GM12878 (cell line): ENCODE measurements at regions not wholly inside any gene's neighbourhood (a gene's known extent, or its start where the extent isn't known, plus 50 kb on each side); places are given as distances from the start of the nearest gene placed in this dataset.

Experiments used
- ATAC-seq: fragments of 200-7000 bp; cut with Tn5 transposase; 3 replicates; pipeline ENCODE4 v1.9.1; 2020; ENCODE audit warnings: mild to moderate bottlenecking, moderate library complexity
- BruUV-seq: library from RNA; stranded (reverse); fragments of 400-500 nt; replicated peaks from 2 replicates; lab custom pipeline; 2021; lab: Mats Ljungman, UMichigan
- CTCF ChIA-PET: fragments of 300-600 bp; sonication (Branson Sonifier 250); formaldehyde crosslinking; extraction: SDS; loops from one replicate; lab custom pipeline; 2021; ENCODE audit warnings: inconsistent platforms; lab: Yijun Ruan, JAX
- POLR2A ChIA-PET: fragments of 350-600 bp; formaldehyde crosslinking; extraction: SDS; loops from one replicate; lab custom pipeline; 2021; ENCODE audit warnings: inconsistent platforms; lab: Charles Lee
- RAD21 ChIA-PET: fragments of 300-600 bp; sonication (Branson Sonifier 250); formaldehyde crosslinking; loops from one replicate; lab custom pipeline; 2023; ENCODE audit warnings: antibody characterized with exemption; ENCODE audit not compliant: unreplicated experiment; lab: Charles Lee
- SMC1A ChIA-PET: fragments of 300-600 bp; sonication (Branson Sonifier 250); formaldehyde crosslinking; loops from one replicate; lab custom pipeline; 2023; ENCODE audit not compliant: unreplicated experiment, uncharacterized antibody; lab: Charles Lee
- DNase-seq: peaks from one replicate; pipeline ENCODE4 v3.0.0-alpha.2; 2011; ENCODE audit warnings: low read depth, low spot score
- FAIRE-seq: peaks from 3 replicates; lab custom pipeline; 2011; peaks lifted over from hg19 to GRCh38; lab: Jason Lieb, UNC
- H2AFZ ChIP-seq: 2 replicates; pipeline ENCODE4 v1.6.0; 2011; ENCODE audit warnings: low read depth, low read length, control low read depth; ENCODE audit not compliant: control insufficient read depth
- H3K27ac ChIP-seq: 2 replicates; pipeline ENCODE4 v1.5.1; 2011; ENCODE audit warnings: control low read depth; ENCODE audit not compliant: control insufficient read depth, insufficient read depth
- H3K27me3 ChIP-seq, 2 experiments: replicated peaks in 1 of 2; 2 replicates each; pipeline versions ENCODE4 v1.6.0 to v1.6.1; 2011; ENCODE audit warnings: low read length in 1 of 2; ENCODE audit not compliant: control insufficient read depth in 2 of 2, insufficient read depth in 2 of 2
- H3K36me3 ChIP-seq, 2 experiments: 2 replicates each; pipeline ENCODE4 v1.5.1; 2011; ENCODE audit warnings: low read length in 1 of 2; ENCODE audit not compliant: control insufficient read depth in 2 of 2, insufficient read depth in 2 of 2
- H3K4me1 ChIP-seq: 2 replicates; pipeline ENCODE4 v1.6.1; 2011; ENCODE audit warnings: mild to moderate bottlenecking, low read length, moderate library complexity, mixed read lengths; ENCODE audit not compliant: control insufficient read depth, insufficient read depth
- H3K4me2 ChIP-seq: 2 replicates; pipeline ENCODE4 v1.6.0; 2011; ENCODE audit warnings: control low read depth; ENCODE audit not compliant: control insufficient read depth, insufficient read depth
- H3K4me3 ChIP-seq: fragments of 200-600 bp; sonication (generic); 2 replicates; pipeline ENCODE4 v1.5.1; 2016
- H3K79me2 ChIP-seq: 2 replicates; pipeline ENCODE4 v1.6.0; 2011; ENCODE audit warnings: low read length; ENCODE audit not compliant: control insufficient read depth, insufficient read depth
- H3K9ac ChIP-seq: 2 replicates; pipeline ENCODE4 v1.8.0; 2011; ENCODE audit warnings: low read length, control low read depth, mixed read lengths; ENCODE audit not compliant: control insufficient read depth, insufficient read depth
- H3K9me3 ChIP-seq: replicated peaks from 3 replicates; pipeline ENCODE4 v1.5.1; 2011; ENCODE audit warnings: mild to moderate bottlenecking, low read length; ENCODE audit not compliant: control insufficient read depth, insufficient read depth
- H4K20me1 ChIP-seq: 2 replicates; pipeline ENCODE4 v1.6.0; 2011; ENCODE audit not compliant: control insufficient read depth, insufficient read depth
- ATF3 ChIP-seq: IDR thresholded peaks from 2 replicates; pipeline ENCODE4 v1.6.1; 2011; ENCODE audit warnings: low read depth, mild to moderate bottlenecking, low read length, moderate library complexity, borderline replicate concordance; ENCODE audit errors: extremely low read depth
- BHLHE40 ChIP-seq, 2 experiments: fragments of 450-650 bp in 1 of 2; IDR thresholded peaks; 2 replicates each; pipeline ENCODE4 v1.6.1; 2011 to 2017; ENCODE audit warnings: low read depth in 2 of 2, borderline replicate concordance in 1 of 2, improper control_type of control experiment in 1 of 2, low read length in 1 of 2, mild to moderate bottlenecking in 1 of 2
- CEBPB ChIP-seq, 2 experiments: fragments of 150-350 bp in 1 of 2; IDR thresholded peaks; 2 replicates each; pipeline ENCODE4 v1.6.1; 2012 to 2014; ENCODE audit warnings: low read depth in 2 of 2, low read length in 2 of 2, borderline replicate concordance in 1 of 2, inconsistent platforms in 1 of 2
- IRF3 ChIP-seq: fragments of 450-650 bp; IDR thresholded peaks from 2 replicates; pipeline ENCODE4 v1.6.1; 2014; ENCODE audit warnings: mild to moderate bottlenecking
- KAT2A ChIP-seq: conservative IDR thresholded peaks from 2 replicates; pipeline ENCODE4 v1.6.1; 2011; ENCODE audit warnings: low read depth, low read length; ENCODE audit not compliant: control insufficient read depth
- NR2C2 ChIP-seq: IDR thresholded peaks from 2 replicates; pipeline ENCODE4 v1.6.1; 2011; ENCODE audit warnings: borderline replicate concordance, low read depth; ENCODE audit not compliant: control insufficient read depth, insufficient read length
- PML ChIP-seq: IDR thresholded peaks from 2 replicates; pipeline ENCODE4 v1.6.1; 2012; ENCODE audit warnings: low read length, inconsistent platforms
- PRDM15 ChIP-seq: fragments of 450-650 bp; formaldehyde crosslinking; IDR thresholded peaks from 2 replicates; pipeline ENCODE4 v1.4.0; 2020; ENCODE audit warnings: mild to moderate bottlenecking, moderate library complexity
- RBBP5 ChIP-seq: fragments of 200-600 bp; sonication (generic); conservative IDR thresholded peaks from 2 replicates; pipeline ENCODE4 v1.6.1; 2016
- SUZ12 ChIP-seq: fragments of 200-600 bp; sonication (generic); IDR thresholded peaks from one replicate; pipeline ENCODE4 v1.6.1; 2018; ENCODE audit warnings: antibody characterized with exemption, mild to moderate bottlenecking; ENCODE audit not compliant: unreplicated experiment
- TBL1XR1 ChIP-seq: IDR thresholded peaks from 2 replicates; pipeline ENCODE4 v1.6.1; 2012; ENCODE audit warnings: low read depth, low read length, improper control_type of control experiment
- ZNF687 ChIP-seq: fragments of 450-650 bp; IDR thresholded peaks from 2 replicates; pipeline ENCODE4 v1.6.1; 2017; ENCODE audit warnings: mild to moderate bottlenecking, moderate library complexity
- ZSCAN29 ChIP-seq: fragments of 450-650 bp; IDR thresholded peaks from 2 replicates; pipeline ENCODE4 v1.6.1; 2017; ENCODE audit warnings: mild to moderate bottlenecking, moderate library complexity
- WGBS: methylation state at CpG from one replicate; pipeline ENCODE4 v1.1.6; 2016; ENCODE audit warnings: low lambda C conversion rate; ENCODE audit not compliant: insufficient replicate concordance, insufficient coverage; ENCODE audit errors: missing lambda C conversion rate; 5-methylcytosine and 5-hydroxymethylcytosine counted together
- in situ Hi-C: fragments of 300-500 bp; cut with MboI; formaldehyde crosslinking; loops from 9 replicates; pipeline ENCODE4 v1.14.3; 2018; ENCODE audit warnings: mixed read lengths
- intact Hi-C: fragments of 100-400 bp; cut with micrococcal nuclease; formaldehyde crosslinking; loops from one replicate; pipeline ENCODE4 v1.14.2; 2022; ENCODE audit not compliant: unreplicated experiment

GRCh38 chr22:22169923-22170322 lies 74.7 kb upstream of the VPREB1 start:
- BruUV-seq, result no TSS peak
- SMC1A ChIA-PET, result interaction anchor here (0.8 to 5.8 kb wide), 10 partner anchors 12 to 784 kb away, joined by 3 to 47 read pairs (median 6); no protein-coding TSS in a partner anchor
- H3K9ac ChIP-seq, result no peak overlapping the region

More at GRCh38 chr22:22169923-22170322, 74.7 kb upstream of the VPREB1 start:
- FAIRE-seq, result no peak
- peaks cover 15% of the 10 kb centered on the region for H3K4me1 ChIP-seq
- WGBS, result 52% methylated on average over 1 of the region's 1 CpG
- no peaks in the 10 kb centered on the region for H3K79me2 ChIP-seq
- RAD21 ChIA-PET, result interaction anchor here (1.2 to 3.2 kb wide), 4 partner anchors 8 to 784 kb away, joined by 4 to 18 read pairs (median 6); no protein-coding TSS in a partner anchor
- POLR2A ChIA-PET, result interaction anchor here (0.7 to 1.6 kb wide), 3 partner anchors 8 to 141 kb away, joined by 3 to 4 read pairs (median 4); no protein-coding TSS in a partner anchor
- intact Hi-C loops (no loop called here), in situ Hi-C loops (no loop called here)
- peak overlapping the region; percentile 19; the same call in 1 of the 2 replicates for H3K4me3 ChIP-seq
- H3K9me3 ChIP-seq, result no peaks in the 10 kb centered on the region
- H3K27ac ChIP-seq, result no peak overlapping the region
- TF ChIP-seq BHLHE40 (IDR thresholded peaks at IDR 0.05; ENCODE audit: borderline replicate concordance in 1 of 2, low read depth in 2 of 2, low read length in 1 of 2), result no peak
- TF ChIP-seq RBBP5, result no peak
- no peak for TF ChIP-seq KAT2A
- no peak for TF ChIP-seq TBL1XR1
- TF ChIP-seq IRF3, result no peak
- TF ChIP-seq SUZ12, result no peak
- no peak for TF ChIP-seq PRDM15 (CRISPR knock-in tag)
- no peak for TF ChIP-seq NR2C2
- no peak for TF ChIP-seq ZNF687
- no peak for TF ChIP-seq ATF3
- no peak for TF ChIP-seq ZSCAN29
- no peak for TF ChIP-seq CEBPB (IDR thresholded peaks at IDR 0.05; ENCODE audit: borderline replicate concordance in 1 of 2, low read depth in 2 of 2, low read length in 2 of 2)
- TF ChIP-seq PML, result no peak
- 0 out of 2 replicates have a peak overlapping the region, but pooled peaks have one; percentile 48 for H3K4me2 ChIP-seq
- CTCF ChIA-PET, result interaction anchor here (0.7 to 8.4 kb wide), 9 partner anchors 9 to 970 kb away, joined by 3 to 61 read pairs (median 26); no protein-coding TSS in a partner anchor
- ATAC-seq, result no peak
- H3K27me3 ChIP-seq, result no peaks in the 10 kb centered on the region
- peak overlapping the region; percentile 78 for H2AFZ ChIP-seq
- no peaks in the 10 kb centered on the region for H3K36me3 ChIP-seq
- H4K20me1 ChIP-seq, result no peaks in the 10 kb centered on the region
- no peak for DNase-seq
